ENCODE measurements at regions not wholly inside any gene's neighbourhood (a gene's known extent, or its start where the extent isn't known, plus 50 kb on each side); places are given as distances from the start of the nearest gene placed in this dataset.

DNA sequence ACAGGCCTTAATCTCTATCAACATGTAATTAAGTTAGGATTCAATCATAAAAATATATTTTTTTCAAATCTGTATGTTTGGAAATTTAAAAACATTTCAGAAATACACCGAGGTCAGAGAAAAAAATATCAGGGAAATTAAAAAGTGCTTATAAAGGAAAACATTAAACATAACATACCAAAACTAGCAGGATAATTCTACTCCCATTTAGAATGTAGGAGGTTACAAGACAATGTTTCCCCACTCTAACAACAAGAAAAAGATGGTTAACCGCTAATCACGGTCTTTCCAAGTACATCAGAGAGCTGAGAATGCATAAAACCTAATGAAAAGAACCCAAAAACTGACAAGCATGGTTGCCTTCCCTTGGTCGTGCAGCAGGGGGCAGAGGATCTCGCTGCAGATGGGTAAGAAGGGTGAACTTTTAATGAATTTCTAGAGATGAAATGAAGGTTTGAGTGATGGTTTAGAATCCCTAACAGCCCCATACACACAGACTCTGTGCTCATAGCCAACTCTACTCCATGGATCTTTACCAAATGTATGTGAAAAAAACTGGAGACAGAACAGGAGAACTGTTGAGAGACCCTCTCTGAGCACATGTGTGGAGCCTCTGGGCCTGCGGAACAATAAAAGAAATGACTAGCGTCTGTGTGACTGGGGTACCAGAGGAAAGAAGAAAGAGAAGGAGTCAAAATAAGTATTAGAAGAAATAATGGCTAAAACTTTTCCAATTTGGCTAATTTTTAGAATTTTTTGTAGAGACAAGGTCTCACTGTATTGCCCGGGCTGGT, 51.3 kb upstream of the LSM14A start:
- Histone ChIP-seq H3K36me3 (ENCODE audit: insufficient read depth, low read length) (no peaks in the 10 kb centered on the region), H3K79me2 (ENCODE audit: insufficient read depth, low read length) (no peaks in the 10 kb centered on the region), H3K9me3 (ENCODE audit: insufficient read depth, low read depth, low read length) (no peaks in the 10 kb centered on the region), H3K4me1 (ENCODE audit: insufficient read depth, low read length) (no peaks in the 10 kb centered on the region), H2AFZ (ENCODE audit: low read depth, low read length) (no peak overlapping the region), H4K20me1 (ENCODE audit: insufficient read depth, low read length) (no peaks in the 10 kb centered on the region), H3K9ac (ENCODE audit: low read length) (no peak overlapping the region), H3K27ac (ENCODE audit: low read depth, low read length) (no peak overlapping the region), H3K4me3 (ENCODE audit: insufficient read depth, low read depth, low read length) (no peak overlapping the region), H3K4me2 (ENCODE audit: low read length) (no peak overlapping the region), H3K27me3 (ENCODE audit: insufficient read depth, low read length) (peaks cover 2% of the 10 kb centered on the region)
- no peaks in the 10 kb centered on the region for H3K9me3 Mint-ChIP-seq (ENCODE audit: unreplicated experiment)
- FAIRE-seq: no peak
- DNase-seq (ENCODE audit: low read depth): peak; percentile 16
- peaks cover 4% of the 10 kb centered on the region for H3K4me1 Mint-ChIP-seq (ENCODE audit: low read depth, unreplicated experiment)
- TF ChIP-seq, protein P1, sequence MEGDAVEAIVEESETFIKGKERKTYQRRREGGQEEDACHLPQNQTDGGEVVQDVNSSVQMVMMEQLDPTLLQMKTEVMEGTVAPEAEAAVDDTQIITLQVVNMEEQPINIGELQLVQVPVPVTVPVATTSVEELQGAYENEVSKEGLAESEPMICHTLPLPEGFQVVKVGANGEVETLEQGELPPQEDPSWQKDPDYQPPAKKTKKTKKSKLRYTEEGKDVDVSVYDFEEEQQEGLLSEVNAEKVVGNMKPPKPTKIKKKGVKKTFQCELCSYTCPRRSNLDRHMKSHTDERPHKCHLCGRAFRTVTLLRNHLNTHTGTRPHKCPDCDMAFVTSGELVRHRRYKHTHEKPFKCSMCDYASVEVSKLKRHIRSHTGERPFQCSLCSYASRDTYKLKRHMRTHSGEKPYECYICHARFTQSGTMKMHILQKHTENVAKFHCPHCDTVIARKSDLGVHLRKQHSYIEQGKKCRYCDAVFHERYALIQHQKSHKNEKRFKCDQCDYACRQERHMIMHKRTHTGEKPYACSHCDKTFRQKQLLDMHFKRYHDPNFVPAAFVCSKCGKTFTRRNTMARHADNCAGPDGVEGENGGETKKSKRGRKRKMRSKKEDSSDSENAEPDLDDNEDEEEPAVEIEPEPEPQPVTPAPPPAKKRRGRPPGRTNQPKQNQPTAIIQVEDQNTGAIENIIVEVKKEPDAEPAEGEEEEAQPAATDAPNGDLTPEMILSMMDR (IDR thresholded peaks at IDR 0.05; ENCODE audit: insufficient read depth, low read depth, low read length): peak; percentile 77
- TF ChIP-seq EZH2 (IDR thresholded peaks at IDR 0.05; ENCODE audit: insufficient read depth, low read length): no peak
- H3K27ac Mint-ChIP-seq (ENCODE audit: unreplicated experiment): no peak overlapping the region
- no peak overlapping the region for H3K4me3 Mint-ChIP-seq (ENCODE audit: unreplicated experiment)
- H3K27me3 Mint-ChIP-seq (ENCODE audit: low read depth, unreplicated experiment): peaks cover 2% of the 10 kb centered on the region
- H3K36me3 Mint-ChIP-seq (ENCODE audit: low read depth, unreplicated experiment): no peaks in the 10 kb centered on the region

All from astrocyte (in vitro differentiated cells and primary cell).